ENCODE measurements at regions not wholly inside any gene's neighbourhood (a gene's known extent, or its start where the extent isn't known, plus 50 kb on each side); places are given as distances from the start of the nearest gene placed in this dataset.

GRCh38 chr1:244236721-244237120, 185.6 kb downstream of the ZBTB18 start:
- ChIA-PET POLR2A (no interaction called here), CTCF (no interaction called here)
- no peak for TF ChIP-seq NFRKB (IDR thresholded peaks at IDR 0.05)
- TF ChIP-seq FOXM1 (IDR thresholded peaks at IDR 0.05; ENCODE audit: borderline replicate concordance), result no peak
- no peak for TF ChIP-seq ARNT (IDR thresholded peaks at IDR 0.05)
- TF ChIP-seq TARDBP (IDR thresholded peaks at IDR 0.05), result no peak
- no peak for TF ChIP-seq ELF4 (IDR thresholded peaks at IDR 0.05)
- no peak for DNase-seq (ENCODE audit: extremely low spot score)

- no peak for DNase-seq (ENCODE audit: extremely low spot score)
- CTCF ChIA-PET, result no interaction called here
- TF ChIP-seq FOXM1 (IDR thresholded peaks at IDR 0.05; ENCODE audit: borderline replicate concordance), result no peak
- no peak for TF ChIP-seq BHLHE40 (IDR thresholded peaks at IDR 0.05; ENCODE audit: borderline replicate concordance)
- TF ChIP-seq LEF1 (IDR thresholded peaks at IDR 0.05; ENCODE audit: borderline replicate concordance), result no peak
- no peak for TF ChIP-seq PKNOX1 (IDR thresholded peaks at IDR 0.05)
- no peak for TF ChIP-seq SUZ12 (IDR thresholded peaks at IDR 0.05)
- no peak for TF ChIP-seq FOXA1 (IDR thresholded peaks at IDR 0.05)
- no peak for TF ChIP-seq ZNF384 (IDR thresholded peaks at IDR 0.05)
- no peak for TF ChIP-seq TARDBP (IDR thresholded peaks at IDR 0.05)
- POLR2A ChIA-PET, result no interaction called here
Observed at GRCh38 chr1:244237445-244237844, 186.4 kb downstream of the ZBTB18 start.

- ChIA-PET POLR2A (no interaction called here), CTCF (no interaction called here)
- no peak for TF ChIP-seq BHLHE40 (IDR thresholded peaks at IDR 0.05; ENCODE audit: borderline replicate concordance)
- no peak for TF ChIP-seq TARDBP (IDR thresholded peaks at IDR 0.05)
- TF ChIP-seq PKNOX1 (IDR thresholded peaks at IDR 0.05), result no peak
- TF ChIP-seq LEF1 (IDR thresholded peaks at IDR 0.05; ENCODE audit: borderline replicate concordance), result no peak
- TF ChIP-seq SUZ12 (IDR thresholded peaks at IDR 0.05), result no peak
- TF ChIP-seq NFRKB (IDR thresholded peaks at IDR 0.05), result no peak
- TF ChIP-seq ZNF384 (IDR thresholded peaks at IDR 0.05), result no peak
- no peak for TF ChIP-seq SP1 (IDR thresholded peaks at IDR 0.05)
- no peak for DNase-seq (ENCODE audit: extremely low spot score)
Observed at GRCh38 chr1:244239261-244239770, 188.2 kb downstream of the ZBTB18 start.

- DNase-seq (ENCODE audit: extremely low spot score), result no peak
- ChIA-PET CTCF (no interaction called here), POLR2A (interaction anchor here (0.7 kb wide), 1 partner anchor 194 kb away, joined by 3 read pairs; no protein-coding TSS in a partner anchor)
- TF ChIP-seq ARNT (IDR thresholded peaks at IDR 0.05), result no peak
- TF ChIP-seq ELF4 (IDR thresholded peaks at IDR 0.05), result no peak
- no peak for TF ChIP-seq FOXK2 (IDR thresholded peaks at IDR 0.05)
- no peak for TF ChIP-seq TARDBP (IDR thresholded peaks at IDR 0.05)
- no peak for TF ChIP-seq NFRKB (IDR thresholded peaks at IDR 0.05)
- no peak for TF ChIP-seq LEF1 (IDR thresholded peaks at IDR 0.05; ENCODE audit: borderline replicate concordance)
- TF ChIP-seq CTBP1 (IDR thresholded peaks at IDR 0.05; ENCODE audit: borderline replicate concordance), result no peak
- TF ChIP-seq ZNF384 (IDR thresholded peaks at IDR 0.05), result no peak
- TF ChIP-seq FOXM1 (IDR thresholded peaks at IDR 0.05; ENCODE audit: borderline replicate concordance), result no peak
- no peak for TF ChIP-seq SP1 (IDR thresholded peaks at IDR 0.05)
- no peak for TF ChIP-seq FOXA1 (IDR thresholded peaks at IDR 0.05)
Observed at GRCh38 chr1:244241438-244241837, 190.4 kb downstream of the ZBTB18 start.

- ChIA-PET CTCF (no interaction called here), POLR2A (no interaction called here)
- no peak for DNase-seq (ENCODE audit: extremely low spot score)
- TF ChIP-seq CTBP1 (IDR thresholded peaks at IDR 0.05; ENCODE audit: borderline replicate concordance) (no peak), ARNT (IDR thresholded peaks at IDR 0.05) (no peak), FOXA1 (IDR thresholded peaks at IDR 0.05) (no peak)
Observed at GRCh38 chr1:244242446-244242845, 191.4 kb downstream of the ZBTB18 start.

GRCh38 chr1:244246334-244246733, 195.3 kb downstream of the ZBTB18 start:
- TF ChIP-seq FOXM1 (IDR thresholded peaks at IDR 0.05; ENCODE audit: borderline replicate concordance) (no peak), NFRKB (IDR thresholded peaks at IDR 0.05) (no peak), LEF1 (IDR thresholded peaks at IDR 0.05; ENCODE audit: borderline replicate concordance) (no peak), FOXK2 (IDR thresholded peaks at IDR 0.05) (no peak), L3MBTL2 (conservative IDR thresholded peaks at IDR 0.05) (no peak), FOXA1 (IDR thresholded peaks at IDR 0.05) (no peak), SUZ12 (IDR thresholded peaks at IDR 0.05) (no peak), TARDBP (IDR thresholded peaks at IDR 0.05) (no peak), BHLHE40 (IDR thresholded peaks at IDR 0.05; ENCODE audit: borderline replicate concordance) (no peak), CTBP1 (IDR thresholded peaks at IDR 0.05; ENCODE audit: borderline replicate concordance) (no peak), HDGF (IDR thresholded peaks at IDR 0.05; ENCODE audit: borderline replicate concordance) (no peak), ZNF384 (IDR thresholded peaks at IDR 0.05) (no peak), PKNOX1 (IDR thresholded peaks at IDR 0.05) (no peak), ARNT (IDR thresholded peaks at IDR 0.05) (no peak), ELF4 (IDR thresholded peaks at IDR 0.05) (no peak), SP1 (IDR thresholded peaks at IDR 0.05) (no peak)
- DNase-seq (ENCODE audit: extremely low spot score), result no peak
- POLR2A ChIA-PET, result no interaction called here
- CTCF ChIA-PET, result no interaction called here

- TF ChIP-seq FOXK2 (IDR thresholded peaks at IDR 0.05) (no peak), BHLHE40 (IDR thresholded peaks at IDR 0.05; ENCODE audit: borderline replicate concordance) (no peak), CTBP1 (IDR thresholded peaks at IDR 0.05; ENCODE audit: borderline replicate concordance) (no peak)
- POLR2A ChIA-PET, result no interaction called here
- no peak for DNase-seq (ENCODE audit: extremely low spot score)
- CTCF ChIA-PET, result no interaction called here
Observed at GRCh38 chr1:244248426-244248825, 197.3 kb downstream of the ZBTB18 start.
